ENCODE measurements at regions not wholly inside any gene's neighbourhood (a gene's known extent, or its start where the extent isn't known, plus 50 kb on each side); places are given as distances from the start of the nearest gene placed in this dataset.

GRCh38 chr13:59263531-59263930 is 900.2 kb downstream of the DIAPH3 start:
- Histone ChIP-seq H3K27ac (ENCODE audit: low read length) (no peak overlapping the region), H3K4me3 (ENCODE audit: control insufficient read depth in 1 of 2, extremely low read depth in 1 of 2, low read length in 1 of 2) (no peak overlapping the region), H3K4me1 (ENCODE audit: control insufficient read depth in 1 of 2, extremely low read depth in 1 of 2, insufficient read depth in 2 of 2, low read length in 2 of 2) (no peaks in the 10 kb centered on the region), H3K36me3 (ENCODE audit: control insufficient read depth in 2 of 2, extremely low read depth in 1 of 2, insufficient read depth in 1 of 2, low read length in 1 of 2) (no peaks in the 10 kb centered on the region), H3K27me3 (replicated peaks in 1 of 2; ENCODE audit: control insufficient read depth in 2 of 2, extremely low read depth in 1 of 2, insufficient read depth in 2 of 2, low read length in 1 of 2) (no peaks in the 10 kb centered on the region), H3K9me3 (no peaks in the 10 kb centered on the region)
- DNase-seq (no peak), ATAC-seq (replicated peaks in 1 of 4) (no peak)
- H3K4me1 Mint-ChIP-seq = no peaks in the 10 kb centered on the region
- no peaks in the 10 kb centered on the region for H3K27me3 Mint-ChIP-seq
- no peaks in the 10 kb centered on the region for H3K36me3 Mint-ChIP-seq
- H3K9me3 Mint-ChIP-seq = no peaks in the 10 kb centered on the region
- no peak overlapping the region for H3K27ac Mint-ChIP-seq
- CTCF ChIA-PET = no interaction called here
- POLR2A ChIA-PET = no interaction called here
- H3K4me3 Mint-ChIP-seq = no peak overlapping the region

GRCh38 chr13:59266478-59267063 is 897.2 kb downstream of the DIAPH3 start:
- Mint-ChIP-seq H3K4me3 (no peak overlapping the region), H3K27ac (no peak overlapping the region), H3K9me3 (no peaks in the 10 kb centered on the region), H3K36me3 (no peaks in the 10 kb centered on the region), H3K4me1 (no peaks in the 10 kb centered on the region), H3K27me3 (peaks cover 0 to 7% of the 10 kb centered on the region in 2 donors)
- POLR2A ChIA-PET = no interaction called here
- no peak overlapping the region for H3K27ac ChIP-seq (ENCODE audit: low read length)
- H3K4me3 ChIP-seq (ENCODE audit: control insufficient read depth in 1 of 2, extremely low read depth in 1 of 2, low read length in 1 of 2) = no peak overlapping the region
- WGBS (ENCODE audit: insufficient coverage) = no CpG with 5 or more reads among the region's 2 CpGs
- CTCF ChIA-PET = no interaction called here
- H3K36me3 ChIP-seq (ENCODE audit: control insufficient read depth in 2 of 2, extremely low read depth in 1 of 2, insufficient read depth in 1 of 2, low read length in 1 of 2) = no peaks in the 10 kb centered on the region
- no peaks in the 10 kb centered on the region for H3K9me3 ChIP-seq
- ATAC-seq (replicated peaks in 1 of 4) (no peak), DNase-seq (no peak)
- no peaks in the 10 kb centered on the region for H3K4me1 ChIP-seq (ENCODE audit: control insufficient read depth in 1 of 2, extremely low read depth in 1 of 2, insufficient read depth in 2 of 2, low read length in 2 of 2)
- H3K27me3 ChIP-seq (replicated peaks in 1 of 2; ENCODE audit: control insufficient read depth in 2 of 2, extremely low read depth in 1 of 2, insufficient read depth in 2 of 2, low read length in 1 of 2) = no peaks in the 10 kb centered on the region

- WGBS (ENCODE audit: insufficient coverage) = no CpG with 5 or more reads among the region's 2 CpGs
- Mint-ChIP-seq H3K36me3 (no peaks in the 10 kb centered on the region), H3K27ac (no peak overlapping the region)
Observed at GRCh38 chr13:59269476-59269875, 894.3 kb downstream of the DIAPH3 start.

GRCh38 chr13:59270327-59270726 is 893.4 kb downstream of the DIAPH3 start:
- Histone ChIP-seq H3K9me3 (no peaks in the 10 kb centered on the region), H3K27me3 (replicated peaks in 1 of 2; ENCODE audit: control insufficient read depth in 2 of 2, extremely low read depth in 1 of 2, insufficient read depth in 2 of 2, low read length in 1 of 2) (no peaks in the 10 kb centered on the region), H3K4me1 (ENCODE audit: control insufficient read depth in 1 of 2, extremely low read depth in 1 of 2, insufficient read depth in 2 of 2, low read length in 2 of 2) (no peaks in the 10 kb centered on the region), H3K4me3 (ENCODE audit: control insufficient read depth in 1 of 2, extremely low read depth in 1 of 2, low read length in 1 of 2) (no peak overlapping the region), H3K27ac (ENCODE audit: low read length) (no peak overlapping the region), H3K36me3 (ENCODE audit: control insufficient read depth in 2 of 2, extremely low read depth in 1 of 2, insufficient read depth in 1 of 2, low read length in 1 of 2) (no peaks in the 10 kb centered on the region)
- Mint-ChIP-seq H3K27ac (no peak overlapping the region), H3K36me3 (no peaks in the 10 kb centered on the region), H3K4me3 (no peak overlapping the region), H3K9me3 (no peaks in the 10 kb centered on the region), H3K27me3 (peaks cover 0 to 7% of the 10 kb centered on the region in 2 donors), H3K4me1 (no peaks in the 10 kb centered on the region)
- ATAC-seq (replicated peaks in 1 of 4) = no peak
- ChIA-PET POLR2A (no interaction called here), CTCF (no interaction called here)
- DNase-seq = no peak

More at GRCh38 chr13:59269476-59269875, 894.3 kb downstream of the DIAPH3 start:
- no peaks in the 10 kb centered on the region for H3K9me3 Mint-ChIP-seq
- POLR2A ChIA-PET = interaction anchor here in 1 of 2 donors (0.5 kb wide), 1 partner anchor 13 kb away, joined by 3 read pairs; no protein-coding TSS in a partner anchor
- Histone ChIP-seq H3K4me1 (ENCODE audit: control insufficient read depth in 1 of 2, extremely low read depth in 1 of 2, insufficient read depth in 2 of 2, low read length in 2 of 2) (no peaks in the 10 kb centered on the region), H3K4me3 (ENCODE audit: control insufficient read depth in 1 of 2, extremely low read depth in 1 of 2, low read length in 1 of 2) (no peak overlapping the region), H3K27me3 (replicated peaks in 1 of 2; ENCODE audit: control insufficient read depth in 2 of 2, extremely low read depth in 1 of 2, insufficient read depth in 2 of 2, low read length in 1 of 2) (no peaks in the 10 kb centered on the region), H3K9me3 (no peaks in the 10 kb centered on the region), H3K36me3 (ENCODE audit: control insufficient read depth in 2 of 2, extremely low read depth in 1 of 2, insufficient read depth in 1 of 2, low read length in 1 of 2) (no peaks in the 10 kb centered on the region), H3K27ac (ENCODE audit: low read length) (no peak overlapping the region)
- no peak overlapping the region for H3K4me3 Mint-ChIP-seq
- CTCF ChIA-PET = no interaction called here
- H3K4me1 Mint-ChIP-seq = no peaks in the 10 kb centered on the region
- DNase-seq (no peak), ATAC-seq (replicated peaks in 1 of 4) (no peak)
- H3K27me3 Mint-ChIP-seq = peaks cover 0 to 7% of the 10 kb centered on the region in 2 donors

GRCh38 chr13:59274958-59275727 is 888.6 kb downstream of the DIAPH3 start:
- H3K4me1 ChIP-seq (ENCODE audit: control insufficient read depth in 1 of 2, extremely low read depth in 1 of 2, insufficient read depth in 2 of 2, low read length in 2 of 2) = no peaks in the 10 kb centered on the region
- peaks cover 0 to 5% of the 10 kb centered on the region in 2 donors for H3K27me3 Mint-ChIP-seq
- DNase-seq (no peak), ATAC-seq (replicated peaks in 1 of 4) (no peak)
- CTCF ChIA-PET = no interaction called here
- H3K9me3 ChIP-seq = no peaks in the 10 kb centered on the region
- no peak overlapping the region for H3K4me3 ChIP-seq (ENCODE audit: control insufficient read depth in 1 of 2, extremely low read depth in 1 of 2, low read length in 1 of 2)
- no peaks in the 10 kb centered on the region for H3K36me3 Mint-ChIP-seq
- no peaks in the 10 kb centered on the region for H3K9me3 Mint-ChIP-seq
- H3K4me1 Mint-ChIP-seq = no peaks in the 10 kb centered on the region
- WGBS (ENCODE audit: insufficient coverage) = no CpG with 5 or more reads among the region's 1 CpG
- no peak overlapping the region for H3K4me3 Mint-ChIP-seq
- POLR2A ChIA-PET = no interaction called here
- no peaks in the 10 kb centered on the region for H3K36me3 ChIP-seq (ENCODE audit: control insufficient read depth in 2 of 2, extremely low read depth in 1 of 2, insufficient read depth in 1 of 2, low read length in 1 of 2)
- no peak overlapping the region for H3K27ac ChIP-seq (ENCODE audit: low read length)
- H3K27ac Mint-ChIP-seq = no peak overlapping the region
- no peaks in the 10 kb centered on the region for H3K27me3 ChIP-seq (replicated peaks in 1 of 2; ENCODE audit: control insufficient read depth in 2 of 2, extremely low read depth in 1 of 2, insufficient read depth in 2 of 2, low read length in 1 of 2)

- CTCF ChIA-PET = no interaction called here
- Histone ChIP-seq H3K27ac (ENCODE audit: low read length) (no peak overlapping the region), H3K36me3 (ENCODE audit: control insufficient read depth in 2 of 2, extremely low read depth in 1 of 2, insufficient read depth in 1 of 2, low read length in 1 of 2) (no peaks in the 10 kb centered on the region), H3K4me1 (ENCODE audit: control insufficient read depth in 1 of 2, extremely low read depth in 1 of 2, insufficient read depth in 2 of 2, low read length in 2 of 2) (no peaks in the 10 kb centered on the region), H3K4me3 (ENCODE audit: control insufficient read depth in 1 of 2, extremely low read depth in 1 of 2, low read length in 1 of 2) (no peak overlapping the region), H3K27me3 (replicated peaks in 1 of 2; ENCODE audit: control insufficient read depth in 2 of 2, extremely low read depth in 1 of 2, insufficient read depth in 2 of 2, low read length in 1 of 2) (no peaks in the 10 kb centered on the region), H3K9me3 (no peaks in the 10 kb centered on the region)
- no peak overlapping the region for H3K4me3 Mint-ChIP-seq
- H3K4me1 Mint-ChIP-seq = no peaks in the 10 kb centered on the region
- no peaks in the 10 kb centered on the region for H3K9me3 Mint-ChIP-seq
- H3K36me3 Mint-ChIP-seq = no peaks in the 10 kb centered on the region
- DNase-seq (no peak), ATAC-seq (replicated peaks in 1 of 4) (no peak)
- no peak overlapping the region for H3K27ac Mint-ChIP-seq
- POLR2A ChIA-PET = no interaction called here
- peaks cover 0 to 4% of the 10 kb centered on the region in 2 donors for H3K27me3 Mint-ChIP-seq
Observed at GRCh38 chr13:59276436-59276835, 887.3 kb downstream of the DIAPH3 start.

DNA sequence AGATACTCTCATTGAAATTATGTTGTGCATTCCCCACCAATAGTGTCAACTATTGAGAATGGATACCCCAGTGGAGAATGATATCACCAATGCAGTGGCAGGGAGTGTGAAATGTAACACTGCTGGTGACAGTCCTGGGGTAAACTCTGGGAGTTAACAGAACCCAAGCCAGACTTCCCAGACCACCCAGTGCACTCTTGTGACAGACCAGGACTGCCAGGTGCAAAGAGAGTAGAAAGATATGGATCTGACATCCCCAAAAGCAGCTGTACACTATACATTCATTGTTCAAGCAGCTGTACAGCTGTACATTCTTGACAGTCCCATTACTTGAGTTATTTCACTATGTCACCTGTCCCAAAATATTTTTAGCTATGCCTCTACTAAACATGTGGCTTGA is 886.6 kb downstream of the DIAPH3 start:
- no peak overlapping the region for H3K4me3 ChIP-seq (ENCODE audit: control insufficient read depth in 1 of 2, extremely low read depth in 1 of 2, low read length in 1 of 2)
- Mint-ChIP-seq H3K4me1 (no peaks in the 10 kb centered on the region), H3K4me3 (no peak overlapping the region), H3K9me3 (no peaks in the 10 kb centered on the region), H3K27ac (no peak overlapping the region), H3K36me3 (no peaks in the 10 kb centered on the region), H3K27me3 (peaks cover 0 to 4% of the 10 kb centered on the region in 2 donors)
- ChIA-PET POLR2A (no interaction called here), CTCF (no interaction called here)
- no peaks in the 10 kb centered on the region for H3K9me3 ChIP-seq
- no peaks in the 10 kb centered on the region for H3K27me3 ChIP-seq (replicated peaks in 1 of 2; ENCODE audit: control insufficient read depth in 2 of 2, extremely low read depth in 1 of 2, insufficient read depth in 2 of 2, low read length in 1 of 2)
- H3K4me1 ChIP-seq (ENCODE audit: control insufficient read depth in 1 of 2, extremely low read depth in 1 of 2, insufficient read depth in 2 of 2, low read length in 2 of 2) = no peaks in the 10 kb centered on the region
- no peak overlapping the region for H3K27ac ChIP-seq (ENCODE audit: low read length)
- no peaks in the 10 kb centered on the region for H3K36me3 ChIP-seq (ENCODE audit: control insufficient read depth in 2 of 2, extremely low read depth in 1 of 2, insufficient read depth in 1 of 2, low read length in 1 of 2)
- DNase-seq (no peak), ATAC-seq (replicated peaks in 1 of 4) (no peak)

Data from T-cell (primary cell).